ENCODE measurements at regions not wholly inside any gene's neighbourhood (a gene's known extent, or its start where the extent isn't known, plus 50 kb on each side); places are given as distances from the start of the nearest gene placed in this dataset.
"Not testable (repeated sequence)": the region's sequence is repeated elsewhere in the genome, so short reads cannot be mapped to it uniquely, and the experiment has no call there.

GRCh38 chr11:54979375-54979774 is 272.7 kb downstream of the OR4A5 start:
- intact Hi-C loops (cut with DNase I), result no loop called here
- no peak for ATAC-seq
- no peak for DNase-seq
- Histone ChIP-seq H3K27me3 (no peaks in the 10 kb centered on the region), H3K27ac (no peak overlapping the region), H3K4me1 (no peaks in the 10 kb centered on the region), H3K36me3 (no peaks in the 10 kb centered on the region), H3K9me3 (peaks cover 0 to 100% (median 90%) of the 10 kb centered on the region in 11 donors), H3K4me3 (no peak overlapping the region)
- 22 to 35% methylated on average over 2 of the region's 2 CpGs for WGBS, 2 donors
- no peak for TF ChIP-seq CTCF (IDR thresholded peaks at IDR 0.05)

- no peaks in the 10 kb centered on the region for H3K27me3 ChIP-seq
- intact Hi-C loops (cut with DNase I), result no loop called here
- H3K36me3 ChIP-seq, result no peaks in the 10 kb centered on the region
- peaks cover 0 to 100% (median 55%) of the 10 kb centered on the region in 11 donors for H3K9me3 ChIP-seq
- H3K27ac ChIP-seq, result no peak overlapping the region
- ATAC-seq (no peak), DNase-seq (no peak)
- no peak overlapping the region for H3K4me3 ChIP-seq
- H3K4me1 ChIP-seq, result no peaks in the 10 kb centered on the region
- no peak for TF ChIP-seq CTCF (IDR thresholded peaks at IDR 0.05)
- 86 to 94% methylated on average over 1 of the region's 1 CpG for WGBS, 2 donors
These were observed 276.2 kb upstream of the TRIM48 start for GRCh38 chr11:54985731-54986130.

GRCh38 chr11:55028837-55029236 is 233.1 kb upstream of the TRIM48 start:
- H3K4me1 ChIP-seq; H3K27ac ChIP-seq; intact Hi-C loops (cut with DNase I); ATAC-seq; H3K27me3 ChIP-seq; H3K4me3 ChIP-seq; DNase-seq; H3K36me3 ChIP-seq: not testable (repeated sequence)
- H3K9me3 ChIP-seq, result peaks cover 0 to 100% (median 58%) of the 10 kb centered on the region in 11 donors
- 51 to 60% methylated on average over 2 of the region's 2 CpGs for WGBS, 2 donors

GRCh38 chr11:55054723-55055122 is 207.2 kb upstream of the TRIM48 start:
- Histone ChIP-seq H3K27ac (no peak overlapping the region), H3K9me3 (peaks cover 0 to 100% (median 66%) of the 10 kb centered on the region in 11 donors), H3K4me1 (no peaks in the 10 kb centered on the region), H3K4me3 (no peak overlapping the region), H3K36me3 (no peaks in the 10 kb centered on the region), H3K27me3 (no peaks in the 10 kb centered on the region)
- TF ChIP-seq CTCF (IDR thresholded peaks at IDR 0.05), result no peak
- DNase-seq, result no peak
- intact Hi-C loops (cut with DNase I), result loop anchor here in 1 of 10 donors (5.0 kb wide), 1 partner anchor 1338 kb away; no protein-coding TSS in a partner anchor
- no peak for ATAC-seq

- H3K27me3 ChIP-seq; H3K27ac ChIP-seq; intact Hi-C loops (cut with DNase I); H3K36me3 ChIP-seq; H3K4me3 ChIP-seq; ATAC-seq; H3K4me1 ChIP-seq; DNase-seq: not testable (repeated sequence)
- H3K9me3 ChIP-seq, result peaks cover 0 to 89% (median 28%) of the 10 kb centered on the region in 11 donors
- 79 to 82% methylated on average over 9 of the region's 9 CpGs for WGBS, 2 donors
These were observed 177.4 kb upstream of the TRIM48 start for GRCh38 chr11:55084588-55084987.
